PC-9 (cell line): ENCODE measurements at regions not wholly inside any gene's neighbourhood (a gene's known extent, or its start where the extent isn't known, plus 50 kb on each side); places are given as distances from the start of the nearest gene placed in this dataset.

Experiments used
- BruUV-seq: library from RNA; stranded (reverse); fragments of 400-500 nt; replicated peaks from 2 replicates; lab custom pipeline; 2021; lab: Mats Ljungman, UMichigan
- CTCF ChIA-PET: fragments of 300-600 bp; sonication (Branson Sonifier 250); formaldehyde crosslinking; loops from one replicate; lab custom pipeline; 2022; ENCODE audit warnings: antibody characterized with exemption; lab: Charles Lee
- POLR2A ChIA-PET: fragments of 300-600 bp; sonication (Branson Sonifier 250); formaldehyde crosslinking; loops from one replicate; lab custom pipeline; 2022; ENCODE audit warnings: antibody characterized with exemption; ENCODE audit not compliant: unreplicated experiment; lab: Charles Lee
- DNase-seq, 2 experiments: peaks; one replicate each; pipeline versions ENCODE4 v3.0.0 to v3.0.0-alpha.2; 2015 to 2022; ENCODE audit warnings: mixed read lengths in 1 of 2
- H2AFZ ChIP-seq: fragments of 200-600 bp; sonication (generic); 2 replicates; pipeline ENCODE4 v1.8.1; 2017; ENCODE audit warnings: antibody characterized with exemption
- H3F3A ChIP-seq: fragments of 200-600 bp; sonication (generic); 2 replicates; pipeline ENCODE4 v1.8.1; 2017; ENCODE audit warnings: antibody characterized with exemption, mild to moderate bottlenecking, low read depth; ENCODE audit not compliant: insufficient read depth
- H3K27ac ChIP-seq: fragments of 200-600 bp; sonication (generic); 2 replicates; pipeline ENCODE4 v1.6.1; 2016; ENCODE audit warnings: mixed run types
- H3K27me3 ChIP-seq: fragments of 200-600 bp; sonication (generic); 2 replicates; pipeline ENCODE4 v1.6.1; 2016; ENCODE audit warnings: low read depth, mixed run types; ENCODE audit not compliant: insufficient read depth
- H3K36me3 ChIP-seq: fragments of 200-600 bp; sonication (generic); 2 replicates; pipeline ENCODE4 v1.6.1; 2016; ENCODE audit warnings: low read depth, mixed run types
- H3K4me1 ChIP-seq: fragments of 200-600 bp; sonication (generic); replicated peaks from 2 replicates; pipeline ENCODE4 v1.6.1; 2016; ENCODE audit warnings: mixed run types; ENCODE audit not compliant: insufficient read depth
- H3K4me2 ChIP-seq: fragments of 200-600 bp; sonication (generic); 2 replicates; pipeline ENCODE4 v1.6.1; 2017; ENCODE audit warnings: mixed run types
- H3K4me3 ChIP-seq: fragments of 200-600 bp; sonication (generic); 2 replicates; pipeline ENCODE4 v1.6.1; 2016; ENCODE audit warnings: mixed run types
- H3K79me2 ChIP-seq: fragments of 200-600 bp; sonication (generic); 2 replicates; pipeline ENCODE4 v1.6.1; 2017; ENCODE audit warnings: low read depth, mixed run types
- H3K9me2 ChIP-seq: fragments of 200-600 bp; sonication (generic); 2 replicates; pipeline ENCODE4 v1.8.1; 2017; ENCODE audit warnings: mild to moderate bottlenecking; ENCODE audit not compliant: insufficient read depth
- H3K9me3 ChIP-seq: fragments of 200-600 bp; sonication (generic); 2 replicates; pipeline ENCODE4 v1.8.1; 2016; ENCODE audit warnings: low read depth; ENCODE audit not compliant: insufficient read depth
- H4K20me1 ChIP-seq: fragments of 200-600 bp; sonication (generic); 2 replicates; pipeline ENCODE4 v1.8.1; 2017; ENCODE audit not compliant: insufficient read depth
- CTCF ChIP-seq: fragments of 200-600 bp; sonication (generic); conservative IDR thresholded peaks from 2 replicates; pipeline ENCODE4 v1.6.1; 2017; ENCODE audit warnings: mixed run types, antibody characterized with exemption, mild to moderate bottlenecking, moderate library complexity
- EZH2 ChIP-seq: fragments of 200-600 bp; sonication (generic); IDR thresholded peaks from 2 replicates; pipeline ENCODE4 v1.8.0; 2017; ENCODE audit warnings: antibody characterized with exemption, low read depth
- intact Hi-C: fragments of 100-400 bp; cut with micrococcal nuclease; formaldehyde crosslinking; loops from one replicate; pipeline ENCODE4 v1.10.0; 2022; ENCODE audit not compliant: unreplicated experiment

GRCh38 chr10:89120931-89121763 lies 86.0 kb downstream of the CH25H start:
- no peaks in the 10 kb centered on the region for H3F3A ChIP-seq
- intact Hi-C loops, result no loop called here
- H3K27ac ChIP-seq, result no peak overlapping the region
- no peak overlapping the region for H3K4me2 ChIP-seq
- H3K4me3 ChIP-seq, result no peak overlapping the region
- no peaks in the 10 kb centered on the region for H3K36me3 ChIP-seq
- no peak for TF ChIP-seq CTCF
- no peak for DNase-seq
- H3K9me2 ChIP-seq, result no peaks in the 10 kb centered on the region
- ChIA-PET POLR2A (no interaction called here), CTCF (no interaction called here)
- H3K79me2 ChIP-seq, result no peaks in the 10 kb centered on the region
- no peaks in the 10 kb centered on the region for H3K27me3 ChIP-seq
- no peaks in the 10 kb centered on the region for H3K9me3 ChIP-seq
- no peaks in the 10 kb centered on the region for H4K20me1 ChIP-seq
- no TSS peak for BruUV-seq
- no peak overlapping the region for H2AFZ ChIP-seq
- no peaks in the 10 kb centered on the region for H3K4me1 ChIP-seq

- H3K79me2 ChIP-seq, result no peaks in the 10 kb centered on the region
- H3K27ac ChIP-seq, result no peak overlapping the region
- intact Hi-C loops, result no loop called here
- ChIA-PET POLR2A (no interaction called here), CTCF (no interaction called here)
- no peaks in the 10 kb centered on the region for H3F3A ChIP-seq
- no peaks in the 10 kb centered on the region for H3K4me1 ChIP-seq
- DNase-seq, result no peak
- H3K9me2 ChIP-seq, result no peaks in the 10 kb centered on the region
- no peak for TF ChIP-seq CTCF
- no peak for TF ChIP-seq EZH2
- H3K36me3 ChIP-seq, result no peaks in the 10 kb centered on the region
- no peaks in the 10 kb centered on the region for H3K27me3 ChIP-seq
- BruUV-seq, result no TSS peak
- H3K4me2 ChIP-seq, result no peak overlapping the region
- H2AFZ ChIP-seq, result no peak overlapping the region
- no peaks in the 10 kb centered on the region for H4K20me1 ChIP-seq
- H3K4me3 ChIP-seq, result no peak overlapping the region
- H3K9me3 ChIP-seq, result no peaks in the 10 kb centered on the region
Observed at GRCh38 chr10:89119651-89120050, 87.5 kb downstream of the CH25H start.

GRCh38 chr10:89118091-89118490 lies 89.0 kb downstream of the CH25H start:
- H3K27me3 ChIP-seq, result no peaks in the 10 kb centered on the region
- no peaks in the 10 kb centered on the region for H3K4me1 ChIP-seq
- H3K79me2 ChIP-seq, result no peaks in the 10 kb centered on the region
- TF ChIP-seq EZH2 (no peak), CTCF (no peak)
- H3K4me2 ChIP-seq, result no peak overlapping the region
- DNase-seq, result no peak
- ChIA-PET POLR2A (no interaction called here), CTCF (no interaction called here)
- no peaks in the 10 kb centered on the region for H3K36me3 ChIP-seq
- BruUV-seq, result no TSS peak
- no peak overlapping the region for H3K27ac ChIP-seq
- no peaks in the 10 kb centered on the region for H3K9me2 ChIP-seq
- no peak overlapping the region for H2AFZ ChIP-seq
- H3F3A ChIP-seq, result no peaks in the 10 kb centered on the region
- no peaks in the 10 kb centered on the region for H4K20me1 ChIP-seq
- intact Hi-C loops, result no loop called here
- no peak overlapping the region for H3K4me3 ChIP-seq
- no peaks in the 10 kb centered on the region for H3K9me3 ChIP-seq
